ENCODE measurements at regions not wholly inside any gene's neighbourhood (a gene's known extent, or its start where the extent isn't known, plus 50 kb on each side); places are given as distances from the start of the nearest gene placed in this dataset.

DNA sequence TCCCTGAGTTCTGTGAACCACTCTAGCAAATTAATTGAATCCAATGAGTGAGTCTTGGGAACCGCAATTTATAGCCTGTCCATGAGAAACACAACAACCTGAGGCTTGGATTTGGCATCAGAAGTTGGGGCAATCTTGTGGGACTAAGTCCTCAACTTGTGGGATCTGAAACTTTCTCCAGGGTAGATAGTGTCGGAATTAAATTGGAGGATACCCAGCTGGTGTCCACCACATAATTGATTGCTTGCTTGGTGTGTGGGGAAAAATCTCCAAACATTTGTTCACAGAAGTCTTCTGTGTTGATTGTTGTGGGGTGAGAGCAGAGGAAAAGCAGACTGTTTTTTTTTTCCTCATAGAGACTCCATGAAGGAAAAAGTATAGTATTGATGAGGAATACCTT, 320.6 kb upstream of the MEF2C start:
- H3K9ac ChIP-seq, result no peak overlapping the region
- 83 to 91% methylated on average over 2 of the region's 2 CpGs for WGBS, 2 experiments (ENCODE audit: low coverage in 1 of 2, low lambda C conversion rate in 2 of 2, missing lambda C conversion rate in 2 of 2)
- no peak overlapping the region for H3K4me2 ChIP-seq (ENCODE audit: unreplicated experiment)
- H3K4me1 ChIP-seq (ENCODE audit: insufficient read depth), result no peaks in the 10 kb centered on the region
- H3F3A ChIP-seq (ENCODE audit: insufficient read depth), result no peaks in the 10 kb centered on the region
- in situ Hi-C loops (cut with MboI), result no loop called here
- H2AFZ ChIP-seq, result no peak overlapping the region
- H3K4me3 ChIP-seq, result no peak overlapping the region
- no peaks in the 10 kb centered on the region for H3K9me3 ChIP-seq (ENCODE audit: low read depth)
- no peaks in the 10 kb centered on the region for H3K79me2 ChIP-seq (ENCODE audit: insufficient read depth)
- DNase-seq, result no peak
- TF ChIP-seq EZH2 (IDR thresholded peaks at IDR 0.05; ENCODE audit: insufficient read depth, poor library complexity, severe bottlenecking) (no peak), EZH2phosphoT487 (IDR thresholded peaks at IDR 0.05; ENCODE audit: insufficient read depth, low read depth) (no peak)
- H3K27me3 ChIP-seq (replicated peaks; ENCODE audit: insufficient read depth), result no peaks in the 10 kb centered on the region
- H3K36me3 ChIP-seq (ENCODE audit: low read depth), result no peaks in the 10 kb centered on the region
- no peak overlapping the region for H3K27ac ChIP-seq
- H3K9me2 ChIP-seq (ENCODE audit: insufficient read depth), result no peaks in the 10 kb centered on the region
- H4K20me1 ChIP-seq (ENCODE audit: insufficient read depth), result no peaks in the 10 kb centered on the region

DNA sequence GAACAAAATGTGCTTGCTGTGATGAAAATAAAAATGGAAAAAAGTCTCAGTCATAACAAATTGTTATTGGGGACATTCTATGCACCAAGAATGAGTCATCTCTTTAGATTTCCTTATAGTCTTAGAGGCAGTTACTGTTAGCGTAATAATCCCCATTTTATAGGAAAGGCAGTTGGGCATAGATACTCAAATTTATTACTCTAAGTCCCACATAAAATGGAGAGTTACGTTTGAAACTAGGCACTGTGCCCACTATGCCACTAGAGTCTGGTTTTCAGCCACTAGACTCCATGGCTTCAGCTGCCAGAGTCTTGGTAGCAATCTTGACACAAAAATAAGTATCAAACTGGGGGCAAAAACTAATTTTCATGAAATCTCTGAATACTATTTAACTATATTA, 317.9 kb upstream of the MEF2C start:
- 83 to 88% methylated on average over 2 of the region's 2 CpGs for WGBS, 2 experiments (ENCODE audit: low coverage in 1 of 2, low lambda C conversion rate in 2 of 2, missing lambda C conversion rate in 2 of 2)
- Histone ChIP-seq H3K27ac (no peak overlapping the region), H3K27me3 (replicated peaks; ENCODE audit: insufficient read depth) (no peaks in the 10 kb centered on the region), H3K9me2 (ENCODE audit: insufficient read depth) (no peaks in the 10 kb centered on the region), H3K79me2 (ENCODE audit: insufficient read depth) (no peaks in the 10 kb centered on the region), H3F3A (ENCODE audit: insufficient read depth) (no peaks in the 10 kb centered on the region), H4K20me1 (ENCODE audit: insufficient read depth) (no peaks in the 10 kb centered on the region), H3K4me2 (ENCODE audit: unreplicated experiment) (no peak overlapping the region), H3K9me3 (ENCODE audit: low read depth) (no peaks in the 10 kb centered on the region), H3K4me3 (no peak overlapping the region), H3K9ac (no peak overlapping the region), H2AFZ (no peak overlapping the region), H3K4me1 (ENCODE audit: insufficient read depth) (no peaks in the 10 kb centered on the region), H3K36me3 (ENCODE audit: low read depth) (no peaks in the 10 kb centered on the region)
- DNase-seq, result no peak
- in situ Hi-C loops (cut with MboI), result no loop called here
- TF ChIP-seq EZH2 (IDR thresholded peaks at IDR 0.05; ENCODE audit: insufficient read depth, poor library complexity, severe bottlenecking) (no peak), EZH2phosphoT487 (IDR thresholded peaks at IDR 0.05; ENCODE audit: insufficient read depth, low read depth) (no peak)

DNA sequence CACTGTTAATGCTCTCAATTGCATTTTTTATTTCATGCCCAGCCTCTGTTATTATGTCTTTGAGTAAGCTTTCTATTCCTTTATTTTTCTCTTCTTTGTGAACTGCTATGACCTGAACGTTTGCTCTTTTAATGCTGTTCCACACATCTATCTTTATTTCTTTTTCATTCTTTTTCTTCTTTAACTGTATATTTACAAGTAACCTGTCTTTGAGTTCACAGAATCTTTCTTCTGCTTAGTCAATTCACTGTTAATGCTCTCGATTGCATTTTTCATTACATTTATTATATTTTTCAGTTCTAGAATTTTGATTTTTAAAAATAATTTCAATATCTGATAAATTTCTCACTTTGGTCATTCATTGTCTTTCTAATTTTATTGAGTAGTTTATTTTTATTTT, 316.3 kb upstream of the MEF2C start:
- Histone ChIP-seq H3K9ac (no peak overlapping the region), H3K36me3 (ENCODE audit: low read depth) (no peaks in the 10 kb centered on the region), H3K4me1 (ENCODE audit: insufficient read depth) (no peaks in the 10 kb centered on the region), H3K9me2 (ENCODE audit: insufficient read depth) (no peaks in the 10 kb centered on the region), H4K20me1 (ENCODE audit: insufficient read depth) (no peaks in the 10 kb centered on the region), H3K4me3 (no peak overlapping the region), H2AFZ (no peak overlapping the region), H3K27me3 (replicated peaks; ENCODE audit: insufficient read depth) (no peaks in the 10 kb centered on the region), H3K79me2 (ENCODE audit: insufficient read depth) (no peaks in the 10 kb centered on the region), H3F3A (ENCODE audit: insufficient read depth) (no peaks in the 10 kb centered on the region), H3K27ac (no peak overlapping the region), H3K4me2 (ENCODE audit: unreplicated experiment) (no peak overlapping the region), H3K9me3 (ENCODE audit: low read depth) (no peaks in the 10 kb centered on the region)
- no peak for DNase-seq
- TF ChIP-seq EZH2 (IDR thresholded peaks at IDR 0.05; ENCODE audit: insufficient read depth, poor library complexity, severe bottlenecking), result no peak
- TF ChIP-seq EZH2phosphoT487 (IDR thresholded peaks at IDR 0.05; ENCODE audit: insufficient read depth, low read depth), result no peak
- 57 to 65% methylated on average over 2 of the region's 2 CpGs for WGBS, 2 experiments (ENCODE audit: low coverage in 1 of 2, low lambda C conversion rate in 2 of 2, missing lambda C conversion rate in 2 of 2)
- in situ Hi-C loops (cut with MboI), result no loop called here

DNA sequence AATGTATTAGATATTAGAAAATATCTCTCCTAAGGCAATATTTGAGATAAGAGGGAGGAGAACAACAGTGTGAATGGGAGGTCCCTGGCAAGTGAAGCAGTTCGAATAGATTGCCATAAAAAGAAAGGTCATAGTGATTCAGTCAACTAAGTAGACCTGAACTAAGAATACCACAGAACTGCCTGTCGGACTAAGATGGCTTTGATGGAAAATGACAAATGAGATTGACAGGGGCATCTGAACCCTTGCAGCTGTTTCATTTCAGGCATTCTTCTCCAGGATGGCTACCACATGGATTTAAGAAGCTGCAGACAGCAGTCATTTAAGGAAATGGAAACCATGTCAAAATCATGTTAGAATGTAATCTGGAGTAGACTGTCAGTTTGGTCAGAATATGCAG, 308.4 kb upstream of the MEF2C start:
- H3K9me3 ChIP-seq (ENCODE audit: low read depth), result no peaks in the 10 kb centered on the region
- no peak overlapping the region for H2AFZ ChIP-seq
- no peaks in the 10 kb centered on the region for H3K4me1 ChIP-seq (ENCODE audit: insufficient read depth)
- no peaks in the 10 kb centered on the region for H3F3A ChIP-seq (ENCODE audit: insufficient read depth)
- no peak overlapping the region for H3K4me2 ChIP-seq (ENCODE audit: unreplicated experiment)
- TF ChIP-seq EZH2 (IDR thresholded peaks at IDR 0.05; ENCODE audit: insufficient read depth, poor library complexity, severe bottlenecking) (no peak), EZH2phosphoT487 (IDR thresholded peaks at IDR 0.05; ENCODE audit: insufficient read depth, low read depth) (no peak)
- no peaks in the 10 kb centered on the region for H3K79me2 ChIP-seq (ENCODE audit: insufficient read depth)
- H4K20me1 ChIP-seq (ENCODE audit: insufficient read depth), result no peaks in the 10 kb centered on the region
- DNase-seq, result no peak
- no peaks in the 10 kb centered on the region for H3K9me2 ChIP-seq (ENCODE audit: insufficient read depth)
- H3K9ac ChIP-seq, result no peak overlapping the region
- 81 to 88% methylated on average over 2 of the region's 2 CpGs for WGBS, 2 experiments (ENCODE audit: low coverage in 1 of 2, low lambda C conversion rate in 2 of 2, missing lambda C conversion rate in 2 of 2)
- in situ Hi-C loops (cut with MboI), result no loop called here
- no peaks in the 10 kb centered on the region for H3K27me3 ChIP-seq (replicated peaks; ENCODE audit: insufficient read depth)
- H3K4me3 ChIP-seq, result no peak overlapping the region
- no peak overlapping the region for H3K27ac ChIP-seq
- no peaks in the 10 kb centered on the region for H3K36me3 ChIP-seq (ENCODE audit: low read depth)
